Keratinocyte (primary cell): ENCODE measurements at regions not wholly inside any gene's neighbourhood (a gene's known extent, or its start where the extent isn't known, plus 50 kb on each side); places are given as distances from the start of the nearest gene placed in this dataset.

ENCODE experiments used
- DNase-seq: peaks from one replicate; pipeline ENCODE4 v3.0.0-alpha.2; 2011; ENCODE audit warnings: low read depth, missing footprints, low spot score
- FAIRE-seq: peaks from 2 replicates; lab custom pipeline; 2011; peaks lifted over from hg19 to GRCh38; lab: Jason Lieb, UNC
- H2AFZ ChIP-seq: 2 replicates; pipeline ENCODE4 v1.6.0; 2012; ENCODE audit warnings: low read length, control low read depth, inconsistent platforms; ENCODE audit not compliant: control insufficient read depth
- H3K27ac ChIP-seq: 2 replicates; pipeline ENCODE4 v1.5.1; 2011; ENCODE audit warnings: low read length; ENCODE audit not compliant: control insufficient read depth, insufficient read depth
- H3K27me3 ChIP-seq: 3 replicates; pipeline ENCODE4 v1.6.0; 2011; ENCODE audit warnings: low read length; ENCODE audit not compliant: control insufficient read depth, insufficient read depth; ENCODE audit errors: extremely low read depth
- H3K36me3 ChIP-seq, 2 experiments: 2 replicates in 1 of 2; 3 replicates in 1 of 2; pipeline ENCODE4 v1.5.1; 2011; ENCODE audit warnings: low read length in 2 of 2, mild to moderate bottlenecking in 1 of 2; ENCODE audit not compliant: control insufficient read depth in 2 of 2, insufficient read depth in 2 of 2; ENCODE audit errors: extremely low read depth in 1 of 2
- H3K4me1 ChIP-seq: 3 replicates; pipeline ENCODE4 v1.5.1; 2011; ENCODE audit warnings: low read length; ENCODE audit not compliant: control insufficient read depth, insufficient read depth; ENCODE audit errors: extremely low read depth
- H3K4me2 ChIP-seq: 3 replicates; pipeline ENCODE4 v1.6.0; 2011; ENCODE audit warnings: low read depth, low read length; ENCODE audit not compliant: control insufficient read depth, insufficient read depth; ENCODE audit errors: extremely low read depth
- H3K4me3 ChIP-seq, 3 experiments: fragments of 200-600 bp in 1 of 3; sonication (generic) in 1 of 3; 2 replicates in 2 of 3; 3 replicates in 1 of 3; pipeline ENCODE4 v1.5.1; 2011 to 2016; ENCODE audit warnings: low read length in 3 of 3, mild to moderate bottlenecking in 3 of 3, control low read depth in 2 of 3, inconsistent platforms in 1 of 3, low read depth in 1 of 3, mixed read lengths in 1 of 3, mixed run types in 1 of 3, moderate library complexity in 1 of 3; ENCODE audit not compliant: control insufficient read depth in 2 of 3, insufficient read depth in 2 of 3; ENCODE audit errors: extremely low read depth in 1 of 3
- H3K79me2 ChIP-seq: 2 replicates; pipeline ENCODE4 v1.6.0; 2012; ENCODE audit warnings: low read length; ENCODE audit not compliant: control insufficient read depth, insufficient read depth
- H3K9ac ChIP-seq: 3 replicates; pipeline ENCODE4 v1.6.0; 2011; ENCODE audit warnings: low read length; ENCODE audit not compliant: control insufficient read depth, insufficient read depth; ENCODE audit errors: extremely low read depth
- H3K9me1 ChIP-seq: 3 replicates; pipeline ENCODE4 v1.6.0; 2011; ENCODE audit warnings: low read length; ENCODE audit not compliant: control insufficient read depth, insufficient read depth; ENCODE audit errors: extremely low read depth
- H3K9me3 ChIP-seq: 2 replicates; pipeline ENCODE4 v1.5.1; 2012; ENCODE audit warnings: low read depth, low read length; ENCODE audit not compliant: control insufficient read depth
- H4K20me1 ChIP-seq: 3 replicates; pipeline ENCODE4 v1.6.0; 2011; ENCODE audit warnings: low read length; ENCODE audit not compliant: control insufficient read depth, insufficient read depth; ENCODE audit errors: extremely low read depth
- EZH2 ChIP-seq: IDR thresholded peaks from one replicate; pipeline ENCODE4 v1.6.1; 2012; ENCODE audit warnings: inconsistent platforms, mild to moderate bottlenecking, low read length, moderate library complexity
- dilution Hi-C: fragments of 300-500 bp; cut with MboI; formaldehyde crosslinking; loops from one replicate; pipeline ENCODE4 v1.7.0; 2020; ENCODE audit warnings: low sequenced_read_pairs; ENCODE audit not compliant: extremely low pct_ligation_motif_present
- TF ChIP-seq, protein P1 (sequence below), 3 experiments: IDR thresholded peaks in 1 of 3; conservative IDR thresholded peaks in 1 of 3; optimal IDR thresholded peaks in 1 of 3; 2 replicates in 2 of 3; 3 replicates in 1 of 3; pipeline versions ENCODE3 to v1.5.1; 2011; ENCODE audit warnings: low read length in 3 of 3, mild to moderate bottlenecking in 3 of 3, moderate library complexity in 2 of 3, control low read depth in 1 of 3, inconsistent platforms in 1 of 3; ENCODE audit not compliant: insufficient read depth in 2 of 3; ENCODE audit errors: extremely low read depth in 1 of 3

DNA sequence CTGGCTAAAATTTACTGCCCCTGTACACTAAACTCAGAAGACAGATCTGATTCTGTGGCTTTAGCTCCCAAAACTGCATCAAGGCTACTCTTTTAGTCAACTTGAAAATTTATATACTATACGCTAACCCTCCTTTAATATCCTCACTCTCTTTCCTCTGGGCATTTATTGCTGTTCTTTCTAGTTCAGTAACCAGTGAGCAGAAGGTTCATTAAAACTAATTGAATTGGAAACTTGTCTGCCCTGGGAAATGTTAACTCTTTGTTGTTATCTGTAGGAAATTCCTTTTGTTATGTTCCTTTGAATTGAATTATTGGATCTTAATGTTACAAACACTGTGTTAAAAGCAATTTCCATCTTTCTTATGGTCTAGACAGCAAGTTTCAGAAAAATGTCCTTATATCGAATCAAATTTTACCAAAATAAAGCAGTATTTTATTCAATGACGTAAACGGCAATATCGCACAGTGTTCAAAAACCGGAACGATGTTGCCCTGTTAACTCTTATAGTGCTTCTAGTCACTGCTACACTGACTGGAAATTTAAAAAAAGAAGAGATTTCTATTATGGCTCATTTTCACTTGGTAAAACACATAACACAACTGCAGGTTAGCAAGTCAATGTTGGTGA lies 168.3 kb downstream of the NR4A2 start:
- no peaks in the 10 kb centered on the region for H3K27me3 ChIP-seq
- H3K79me2 ChIP-seq: no peaks in the 10 kb centered on the region
- FAIRE-seq (no peak), DNase-seq (no peak)
- no peak overlapping the region for H3K4me2 ChIP-seq
- H2AFZ ChIP-seq: no peak overlapping the region
- H3K9me1 ChIP-seq: no peaks in the 10 kb centered on the region
- no peaks in the 10 kb centered on the region for H3K9me3 ChIP-seq
- dilution Hi-C loops: no loop called here
- H3K4me1 ChIP-seq: no peaks in the 10 kb centered on the region
- no peak overlapping the region for H3K9ac ChIP-seq
- no peak overlapping the region for H3K4me3 ChIP-seq
- H3K27ac ChIP-seq: no peak overlapping the region
- H4K20me1 ChIP-seq: no peaks in the 10 kb centered on the region
- TF ChIP-seq, protein P1, sequence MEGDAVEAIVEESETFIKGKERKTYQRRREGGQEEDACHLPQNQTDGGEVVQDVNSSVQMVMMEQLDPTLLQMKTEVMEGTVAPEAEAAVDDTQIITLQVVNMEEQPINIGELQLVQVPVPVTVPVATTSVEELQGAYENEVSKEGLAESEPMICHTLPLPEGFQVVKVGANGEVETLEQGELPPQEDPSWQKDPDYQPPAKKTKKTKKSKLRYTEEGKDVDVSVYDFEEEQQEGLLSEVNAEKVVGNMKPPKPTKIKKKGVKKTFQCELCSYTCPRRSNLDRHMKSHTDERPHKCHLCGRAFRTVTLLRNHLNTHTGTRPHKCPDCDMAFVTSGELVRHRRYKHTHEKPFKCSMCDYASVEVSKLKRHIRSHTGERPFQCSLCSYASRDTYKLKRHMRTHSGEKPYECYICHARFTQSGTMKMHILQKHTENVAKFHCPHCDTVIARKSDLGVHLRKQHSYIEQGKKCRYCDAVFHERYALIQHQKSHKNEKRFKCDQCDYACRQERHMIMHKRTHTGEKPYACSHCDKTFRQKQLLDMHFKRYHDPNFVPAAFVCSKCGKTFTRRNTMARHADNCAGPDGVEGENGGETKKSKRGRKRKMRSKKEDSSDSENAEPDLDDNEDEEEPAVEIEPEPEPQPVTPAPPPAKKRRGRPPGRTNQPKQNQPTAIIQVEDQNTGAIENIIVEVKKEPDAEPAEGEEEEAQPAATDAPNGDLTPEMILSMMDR (optimal IDR thresholded peaks at IDR 0.05 in 1 of 3, IDR thresholded peaks at IDR 0.05 in 1 of 3, conservative IDR thresholded peaks at IDR 0.05 in 1 of 3; ENCODE audit: extremely low read depth in 1 of 3, insufficient read depth in 2 of 3, low read length in 3 of 3): no peak
- TF ChIP-seq EZH2: no peak
- no peaks in the 10 kb centered on the region for H3K36me3 ChIP-seq

DNA sequence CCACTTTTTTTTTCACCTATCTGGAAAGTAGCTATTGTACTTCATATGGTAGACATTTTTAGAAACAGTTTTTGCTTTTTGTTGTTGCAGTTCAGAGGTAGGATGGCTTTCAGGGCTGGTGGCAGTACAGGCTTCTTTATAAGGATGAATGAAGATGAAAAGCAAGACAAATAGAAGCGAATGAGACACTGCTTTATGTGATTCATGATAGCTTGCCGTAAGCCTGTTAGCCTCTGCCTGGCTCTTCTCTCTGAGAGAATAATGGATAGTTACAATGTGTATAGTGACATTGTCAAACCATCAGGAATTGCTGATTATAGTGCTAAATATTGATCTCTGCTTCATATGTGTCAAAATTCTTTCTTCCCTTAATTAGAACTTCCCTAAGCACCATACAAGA lies 173.7 kb downstream of the NR4A2 start:
- TF ChIP-seq, protein P1 (optimal IDR thresholded peaks at IDR 0.05 in 1 of 3, IDR thresholded peaks at IDR 0.05 in 1 of 3, conservative IDR thresholded peaks at IDR 0.05 in 1 of 3; ENCODE audit: extremely low read depth in 1 of 3, insufficient read depth in 2 of 3, low read length in 3 of 3): no peak
- TF ChIP-seq EZH2: no peak
- DNase-seq (no peak), FAIRE-seq (no peak)
- Histone ChIP-seq H3K4me2 (no peak overlapping the region), H3K9me3 (no peaks in the 10 kb centered on the region), H3K4me3 (no peak overlapping the region), H3K27ac (no peak overlapping the region), H3K27me3 (no peaks in the 10 kb centered on the region), H2AFZ (no peak overlapping the region), H3K9me1 (no peaks in the 10 kb centered on the region), H3K4me1 (no peaks in the 10 kb centered on the region), H3K9ac (no peak overlapping the region), H3K79me2 (no peaks in the 10 kb centered on the region), H3K36me3 (no peaks in the 10 kb centered on the region), H4K20me1 (no peaks in the 10 kb centered on the region)
- dilution Hi-C loops: no loop called here
